ENCODE measurements at regions not wholly inside any gene's neighbourhood (a gene's known extent, or its start where the extent isn't known, plus 50 kb on each side); places are given as distances from the start of the nearest gene placed in this dataset.

GRCh38 chr5:135149956-135150723 lies 116.1 kb upstream of the PITX1 start:
- no CpG with 5 or more reads among the region's 13 CpGs for WGBS (ENCODE audit: extremely low coverage, insufficient coverage, insufficient read length)
- no peak overlapping the region for H4K12ac ChIP-seq (ENCODE audit: low read depth, low read length)

GRCh38 chr5:135149229-135149955 lies 115.4 kb upstream of the PITX1 start:
- no peak for DNase-seq

More at GRCh38 chr5:135149956-135150723, 116.1 kb upstream of the PITX1 start:
- H3K36me3 ChIP-seq (ENCODE audit: control insufficient read depth in 1 of 2, insufficient read depth in 2 of 2, low read length in 2 of 2) = no peaks in the 10 kb centered on the region
- no peak overlapping the region for H4K8ac ChIP-seq (ENCODE audit: low read depth, low read length)
- no peak overlapping the region for H3K27ac ChIP-seq (ENCODE audit: low read depth, low read length)
- DNase-seq = no peak
- H2AK5ac ChIP-seq (ENCODE audit: low read length) = no peak overlapping the region
- H3K27me3 ChIP-seq (ENCODE audit: insufficient read depth, low read length) = no peaks in the 10 kb centered on the region
- no peak overlapping the region for H3K23ac ChIP-seq (ENCODE audit: low read length)
- H3K4me2 ChIP-seq (ENCODE audit: low read length) = no peak overlapping the region
- H3K4me3 ChIP-seq (ENCODE audit: low read depth, low read length) = no peak overlapping the region
- no peak overlapping the region for H3K9ac ChIP-seq (ENCODE audit: low read length)
- no peak overlapping the region for H3K14ac ChIP-seq (ENCODE audit: low read length)
- H4K91ac ChIP-seq (ENCODE audit: low read depth, low read length) = no peak overlapping the region
- no peak overlapping the region for H3K4ac ChIP-seq (ENCODE audit: low read depth, low read length)
- H3K9me3 ChIP-seq (ENCODE audit: insufficient read depth, low read depth, low read length) = peaks cover 8% of the 10 kb centered on the region
- no peak overlapping the region for H2AFZ ChIP-seq (ENCODE audit: insufficient read depth, low read length, poor library complexity)
- no peak overlapping the region for H2BK12ac ChIP-seq (ENCODE audit: low read length)
- no peak overlapping the region for H3K18ac ChIP-seq (ENCODE audit: low read length)
- no peaks in the 10 kb centered on the region for H3K4me1 ChIP-seq (ENCODE audit: control insufficient read depth in 1 of 2, insufficient read depth in 2 of 2, low read length in 2 of 2)
- no peaks in the 10 kb centered on the region for H3K79me1 ChIP-seq (ENCODE audit: low read length)
- H3K79me2 ChIP-seq (ENCODE audit: control insufficient read depth, insufficient read depth, low read length, poor library complexity) = no peaks in the 10 kb centered on the region
- H2BK5ac ChIP-seq (ENCODE audit: low read depth, low read length, poor library complexity) = no peak overlapping the region
- no peak overlapping the region for H2BK120ac ChIP-seq (ENCODE audit: insufficient read depth, low read length, poor library complexity)

GRCh38 chr5:135147294-135148090 lies 113.5 kb upstream of the PITX1 start:
- H4K91ac ChIP-seq (ENCODE audit: low read depth, low read length) = no peak overlapping the region
- no peak overlapping the region for H3K4me2 ChIP-seq (ENCODE audit: low read length)
- no peak overlapping the region for H4K8ac ChIP-seq (ENCODE audit: low read depth, low read length)
- no peak overlapping the region for H2AFZ ChIP-seq (ENCODE audit: insufficient read depth, low read length, poor library complexity)
- H3K79me1 ChIP-seq (ENCODE audit: low read length) = no peaks in the 10 kb centered on the region
- no CpG with 5 or more reads among the region's 10 CpGs for WGBS (ENCODE audit: extremely low coverage, insufficient coverage, insufficient read length)
- H4K12ac ChIP-seq (ENCODE audit: low read depth, low read length) = no peak overlapping the region
- H3K27ac ChIP-seq (ENCODE audit: low read depth, low read length) = no peak overlapping the region
- no peaks in the 10 kb centered on the region for H3K27me3 ChIP-seq (ENCODE audit: insufficient read depth, low read length)
- H3K9ac ChIP-seq (ENCODE audit: low read length) = peak overlapping the region; percentile 76
- H2BK12ac ChIP-seq (ENCODE audit: low read length) = no peak overlapping the region
- H3K9me3 ChIP-seq (ENCODE audit: insufficient read depth, low read depth, low read length) = peaks cover 8% of the 10 kb centered on the region
- no peaks in the 10 kb centered on the region for H3K36me3 ChIP-seq (ENCODE audit: control insufficient read depth in 1 of 2, insufficient read depth in 2 of 2, low read length in 2 of 2)
- H3K14ac ChIP-seq (ENCODE audit: low read length) = no peak overlapping the region
- no peaks in the 10 kb centered on the region for H3K4me1 ChIP-seq (ENCODE audit: control insufficient read depth in 1 of 2, insufficient read depth in 2 of 2, low read length in 2 of 2)
- no peak overlapping the region for H2BK5ac ChIP-seq (ENCODE audit: low read depth, low read length, poor library complexity)
- H3K18ac ChIP-seq (ENCODE audit: low read length) = no peak overlapping the region
- H2BK120ac ChIP-seq (ENCODE audit: insufficient read depth, low read length, poor library complexity) = no peak overlapping the region
- no peaks in the 10 kb centered on the region for H3K79me2 ChIP-seq (ENCODE audit: control insufficient read depth, insufficient read depth, low read length, poor library complexity)
- H3K4me3 ChIP-seq (ENCODE audit: low read depth, low read length) = no peak overlapping the region
- no peak overlapping the region for H3K23ac ChIP-seq (ENCODE audit: low read length)
- no peak overlapping the region for H2AK5ac ChIP-seq (ENCODE audit: low read length)
- DNase-seq = peak; percentile 48 to 84
- no peak overlapping the region for H3K4ac ChIP-seq (ENCODE audit: low read depth, low read length)

More at GRCh38 chr5:135149229-135149955, 115.4 kb upstream of the PITX1 start:
- Histone ChIP-seq H3K4me3 (ENCODE audit: low read depth, low read length) (no peak overlapping the region), H3K4me2 (ENCODE audit: low read length) (no peak overlapping the region), H3K79me1 (ENCODE audit: low read length) (no peaks in the 10 kb centered on the region), H2AFZ (ENCODE audit: insufficient read depth, low read length, poor library complexity) (no peak overlapping the region), H3K79me2 (ENCODE audit: control insufficient read depth, insufficient read depth, low read length, poor library complexity) (no peaks in the 10 kb centered on the region), H3K4ac (ENCODE audit: low read depth, low read length) (no peak overlapping the region), H3K27ac (ENCODE audit: low read depth, low read length) (no peak overlapping the region), H3K18ac (ENCODE audit: low read length) (no peak overlapping the region), H4K91ac (ENCODE audit: low read depth, low read length) (no peak overlapping the region), H2BK120ac (ENCODE audit: insufficient read depth, low read length, poor library complexity) (no peak overlapping the region), H2BK5ac (ENCODE audit: low read depth, low read length, poor library complexity) (no peak overlapping the region), H4K8ac (ENCODE audit: low read depth, low read length) (no peak overlapping the region), H2BK12ac (ENCODE audit: low read length) (no peak overlapping the region), H4K12ac (ENCODE audit: low read depth, low read length) (no peak overlapping the region), H2AK5ac (ENCODE audit: low read length) (no peak overlapping the region), H3K27me3 (ENCODE audit: insufficient read depth, low read length) (no peaks in the 10 kb centered on the region), H3K23ac (ENCODE audit: low read length) (no peak overlapping the region), H3K9ac (ENCODE audit: low read length) (no peak overlapping the region), H3K9me3 (ENCODE audit: insufficient read depth, low read depth, low read length) (peaks cover 8% of the 10 kb centered on the region), H3K36me3 (ENCODE audit: control insufficient read depth in 1 of 2, insufficient read depth in 2 of 2, low read length in 2 of 2) (no peaks in the 10 kb centered on the region), H3K14ac (ENCODE audit: low read length) (no peak overlapping the region), H3K4me1 (ENCODE audit: control insufficient read depth in 1 of 2, insufficient read depth in 2 of 2, low read length in 2 of 2) (no peaks in the 10 kb centered on the region)
- WGBS (ENCODE audit: extremely low coverage, insufficient coverage, insufficient read length) = no CpG with 5 or more reads among the region's 5 CpGs

- Histone ChIP-seq H2AK5ac (ENCODE audit: low read length) (no peak overlapping the region), H2AFZ (ENCODE audit: insufficient read depth, low read length, poor library complexity) (no peak overlapping the region), H4K91ac (ENCODE audit: low read depth, low read length) (no peak overlapping the region), H3K18ac (ENCODE audit: low read length) (no peak overlapping the region), H2BK12ac (ENCODE audit: low read length) (no peak overlapping the region), H3K27me3 (ENCODE audit: insufficient read depth, low read length) (no peaks in the 10 kb centered on the region), H3K4ac (ENCODE audit: low read depth, low read length) (no peak overlapping the region), H4K12ac (ENCODE audit: low read depth, low read length) (no peak overlapping the region), H3K23ac (ENCODE audit: low read length) (no peak overlapping the region), H4K8ac (ENCODE audit: low read depth, low read length) (no peak overlapping the region), H3K9me3 (ENCODE audit: insufficient read depth, low read depth, low read length) (peaks cover 8% of the 10 kb centered on the region), H3K79me1 (ENCODE audit: low read length) (no peaks in the 10 kb centered on the region), H3K79me2 (ENCODE audit: control insufficient read depth, insufficient read depth, low read length, poor library complexity) (no peaks in the 10 kb centered on the region), H2BK120ac (ENCODE audit: insufficient read depth, low read length, poor library complexity) (no peak overlapping the region), H2BK5ac (ENCODE audit: low read depth, low read length, poor library complexity) (no peak overlapping the region), H3K27ac (ENCODE audit: low read depth, low read length) (no peak overlapping the region), H3K4me3 (ENCODE audit: low read depth, low read length) (no peak overlapping the region), H3K4me1 (ENCODE audit: control insufficient read depth in 1 of 2, insufficient read depth in 2 of 2, low read length in 2 of 2) (no peaks in the 10 kb centered on the region), H3K9ac (ENCODE audit: low read length) (no peak overlapping the region), H3K14ac (ENCODE audit: low read length) (no peak overlapping the region), H3K4me2 (ENCODE audit: low read length) (no peak overlapping the region), H3K36me3 (ENCODE audit: control insufficient read depth in 1 of 2, insufficient read depth in 2 of 2, low read length in 2 of 2) (no peaks in the 10 kb centered on the region)
- DNase-seq = no peak
- no CpG with 5 or more reads among the region's 2 CpGs for WGBS (ENCODE audit: extremely low coverage, insufficient coverage, insufficient read length)
Observed at GRCh38 chr5:135145985-135146384, 112.0 kb upstream of the PITX1 start.
